Activated CD4-positive, alpha-beta T cell treated with anti-CD3 and anti-CD28 coated beads for 36 hours (primary cell): ENCODE measurements at regions not wholly inside any gene's neighbourhood (a gene's known extent, or its start where the extent isn't known, plus 50 kb on each side); places are given as distances from the start of the nearest gene placed in this dataset.

Experiments used
- ATAC-seq: fragments of 200-7000 bp; cut with Tn5 transposase; one replicate; pipeline ENCODE4 v1.10.0; 2021; ENCODE audit warnings: mild to moderate bottlenecking, moderate library complexity
- CTCF ChIA-PET: fragments of 350-600 bp; sonication (Branson Sonifier 250); formaldehyde crosslinking; loops from one replicate; lab custom pipeline; 2021; ENCODE audit warnings: antibody characterized with exemption; lab: Charles Lee
- POLR2A ChIA-PET: fragments of 350-600 bp; sonication (Branson Sonifier 250); formaldehyde crosslinking; loops from one replicate; lab custom pipeline; 2021; ENCODE audit warnings: antibody characterized with exemption, inconsistent platforms; lab: Charles Lee
- DNase-seq: peaks from one replicate; pipeline ENCODE4 v3.0.0-alpha.2; 2020
- H3K27ac Mint-ChIP-seq: one replicate; pipeline ENCODE4 v1.8.0; 2021; ENCODE audit warnings: mixed read lengths
- H3K27me3 Mint-ChIP-seq: one replicate; pipeline ENCODE4 v1.8.0; 2021; ENCODE audit warnings: mixed read lengths
- H3K36me3 Mint-ChIP-seq: one replicate; pipeline ENCODE4 v1.8.0; 2021; ENCODE audit warnings: low read depth, mixed read lengths
- H3K4me1 Mint-ChIP-seq: one replicate; pipeline ENCODE4 v1.8.0; 2021; ENCODE audit warnings: mixed read lengths
- H3K4me3 Mint-ChIP-seq: one replicate; pipeline ENCODE4 v1.8.0; 2021; ENCODE audit warnings: mild to moderate bottlenecking, moderate library complexity, mixed read lengths
- H3K9me3 Mint-ChIP-seq: one replicate; pipeline ENCODE4 v1.8.0; 2021; ENCODE audit warnings: low read depth, mixed read lengths
- intact Hi-C, 2 experiments: fragments of 100-400 bp; cut with DNase I in 1 of 2; cut with micrococcal nuclease in 1 of 2; formaldehyde crosslinking; loops; one replicate each; pipeline versions ENCODE4 v1.14.2 to v1.15.1; 2022 to 2024; cut with DNase I, micrococcal nuclease

- no peaks in the 10 kb centered on the region for H3K9me3 Mint-ChIP-seq
- no peak for ATAC-seq
- DNase-seq: no peak
- peaks cover 4% of the 10 kb centered on the region for H3K27me3 Mint-ChIP-seq
- H3K36me3 Mint-ChIP-seq: no peaks in the 10 kb centered on the region
- intact Hi-C loops: no loop called here
- ChIA-PET POLR2A (no interaction called here), CTCF (no interaction called here)
- H3K4me3 Mint-ChIP-seq: no peak overlapping the region
- no peak overlapping the region for H3K27ac Mint-ChIP-seq
- no peaks in the 10 kb centered on the region for H3K4me1 Mint-ChIP-seq
Measured at GRCh38 chr18:55073834-55074233, 114.6 kb upstream of the CCDC68 start.

- ATAC-seq: no peak
- Mint-ChIP-seq H3K36me3 (no peaks in the 10 kb centered on the region), H3K9me3 (no peaks in the 10 kb centered on the region), H3K4me1 (no peaks in the 10 kb centered on the region), H3K27me3 (peaks cover 4% of the 10 kb centered on the region), H3K27ac (no peak overlapping the region), H3K4me3 (no peak overlapping the region)
- intact Hi-C loops: no loop called here
- no peak for DNase-seq
- ChIA-PET POLR2A (no interaction called here), CTCF (no interaction called here)
Measured at GRCh38 chr18:55073116-55073515, 113.9 kb upstream of the CCDC68 start.

GRCh38 chr18:55072698-55073097 lies 113.4 kb upstream of the CCDC68 start:
- no peak overlapping the region for H3K4me3 Mint-ChIP-seq
- intact Hi-C loops: no loop called here
- H3K9me3 Mint-ChIP-seq: no peaks in the 10 kb centered on the region
- H3K27me3 Mint-ChIP-seq: peaks cover 4% of the 10 kb centered on the region
- DNase-seq (no peak), ATAC-seq (no peak)
- H3K27ac Mint-ChIP-seq: no peak overlapping the region
- ChIA-PET POLR2A (interaction anchor here (0.6 kb wide), 1 partner anchor 458 kb away, joined by 3 read pairs; no protein-coding TSS in a partner anchor), CTCF (no interaction called here)
- H3K4me1 Mint-ChIP-seq: no peaks in the 10 kb centered on the region
- no peaks in the 10 kb centered on the region for H3K36me3 Mint-ChIP-seq

- ChIA-PET CTCF (no interaction called here), POLR2A (interaction anchor here (0.6 kb wide), 1 partner anchor 458 kb away, joined by 3 read pairs; no protein-coding TSS in a partner anchor)
- DNase-seq (no peak), ATAC-seq (no peak)
- H3K27me3 Mint-ChIP-seq: peaks cover 4% of the 10 kb centered on the region
- H3K9me3 Mint-ChIP-seq: no peaks in the 10 kb centered on the region
- H3K4me3 Mint-ChIP-seq: no peak overlapping the region
- intact Hi-C loops: no loop called here
- H3K27ac Mint-ChIP-seq: no peak overlapping the region
- no peaks in the 10 kb centered on the region for H3K36me3 Mint-ChIP-seq
- H3K4me1 Mint-ChIP-seq: no peaks in the 10 kb centered on the region
Measured at GRCh38 chr18:55072181-55072580, 112.9 kb upstream of the CCDC68 start.

- Mint-ChIP-seq H3K27ac (no peak overlapping the region), H3K36me3 (no peaks in the 10 kb centered on the region), H3K9me3 (no peaks in the 10 kb centered on the region), H3K27me3 (peaks cover 5% of the 10 kb centered on the region), H3K4me3 (no peak overlapping the region), H3K4me1 (no peaks in the 10 kb centered on the region)
- ATAC-seq (no peak), DNase-seq (no peak)
- ChIA-PET POLR2A (no interaction called here), CTCF (interaction anchor here (0.6 kb wide), 1 partner anchor 35 kb away, joined by 3 read pairs; no protein-coding TSS in a partner anchor)
- intact Hi-C loops: no loop called here
Measured at GRCh38 chr18:55069497-55069896, 110.2 kb upstream of the CCDC68 start.

- H3K4me3 Mint-ChIP-seq: no peak overlapping the region
- H3K9me3 Mint-ChIP-seq: no peaks in the 10 kb centered on the region
- no peaks in the 10 kb centered on the region for H3K36me3 Mint-ChIP-seq
- intact Hi-C loops: no loop called here
- H3K27me3 Mint-ChIP-seq: peaks cover 5% of the 10 kb centered on the region
- CTCF ChIA-PET: no interaction called here
- POLR2A ChIA-PET: no interaction called here
- ATAC-seq (no peak), DNase-seq (no peak)
- H3K27ac Mint-ChIP-seq: no peak overlapping the region
- no peaks in the 10 kb centered on the region for H3K4me1 Mint-ChIP-seq
Measured at GRCh38 chr18:55064760-55065159, 105.5 kb upstream of the CCDC68 start.

- ATAC-seq (no peak), DNase-seq (no peak)
- intact Hi-C loops: no loop called here
- no peaks in the 10 kb centered on the region for H3K4me1 Mint-ChIP-seq
- CTCF ChIA-PET: no interaction called here
- H3K4me3 Mint-ChIP-seq: no peak overlapping the region
- no peak overlapping the region for H3K27ac Mint-ChIP-seq
- POLR2A ChIA-PET: no interaction called here
- peaks cover 1% of the 10 kb centered on the region for H3K27me3 Mint-ChIP-seq
- no peaks in the 10 kb centered on the region for H3K9me3 Mint-ChIP-seq
- no peaks in the 10 kb centered on the region for H3K36me3 Mint-ChIP-seq
Measured at GRCh38 chr18:55064073-55064472, 104.8 kb upstream of the CCDC68 start.

GRCh38 chr18:55054021-55054990 lies 95.0 kb upstream of the CCDC68 start:
- intact Hi-C loops: no loop called here
- ChIA-PET CTCF (no interaction called here), POLR2A (no interaction called here)

GRCh38 chr18:55048892-55049291 lies 89.6 kb upstream of the CCDC68 start:
- ChIA-PET CTCF (no interaction called here), POLR2A (no interaction called here)
- H3K4me1 Mint-ChIP-seq: no peaks in the 10 kb centered on the region
- H3K27ac Mint-ChIP-seq: no peak overlapping the region
- no peaks in the 10 kb centered on the region for H3K36me3 Mint-ChIP-seq
- H3K9me3 Mint-ChIP-seq: peaks cover 2% of the 10 kb centered on the region
- H3K27me3 Mint-ChIP-seq: peaks cover 2% of the 10 kb centered on the region
- intact Hi-C loops: no loop called here
- ATAC-seq (peak; percentile 16), DNase-seq (no peak)
- H3K4me3 Mint-ChIP-seq: no peak overlapping the region

More at GRCh38 chr18:55054021-55054990, 95.0 kb upstream of the CCDC68 start:
- no peak for ATAC-seq
- Mint-ChIP-seq H3K4me1 (no peaks in the 10 kb centered on the region), H3K36me3 (no peaks in the 10 kb centered on the region), H3K9me3 (no peaks in the 10 kb centered on the region), H3K4me3 (no peak overlapping the region), H3K27ac (no peak overlapping the region), H3K27me3 (peaks cover 4% of the 10 kb centered on the region)
- no peak for DNase-seq

GRCh38 chr18:55047546-55047945 lies 88.3 kb upstream of the CCDC68 start:
- intact Hi-C loops: no loop called here
- H3K36me3 Mint-ChIP-seq: no peaks in the 10 kb centered on the region

GRCh38 chr18:55041366-55041765 lies 82.1 kb upstream of the CCDC68 start:
- Mint-ChIP-seq H3K27ac (no peak overlapping the region), H3K4me3 (no peak overlapping the region), H3K27me3 (no peaks in the 10 kb centered on the region), H3K9me3 (no peaks in the 10 kb centered on the region), H3K4me1 (no peaks in the 10 kb centered on the region), H3K36me3 (no peaks in the 10 kb centered on the region)
- intact Hi-C loops: no loop called here
- no peak for ATAC-seq
- CTCF ChIA-PET: no interaction called here
- DNase-seq: no peak
- POLR2A ChIA-PET: no interaction called here

More at GRCh38 chr18:55047546-55047945, 88.3 kb upstream of the CCDC68 start:
- ATAC-seq (no peak), DNase-seq (no peak)
- peaks cover 2% of the 10 kb centered on the region for H3K9me3 Mint-ChIP-seq
- no peaks in the 10 kb centered on the region for H3K4me1 Mint-ChIP-seq
- H3K27me3 Mint-ChIP-seq: peaks cover 2% of the 10 kb centered on the region
- POLR2A ChIA-PET: no interaction called here
- H3K27ac Mint-ChIP-seq: no peak overlapping the region
- H3K4me3 Mint-ChIP-seq: no peak overlapping the region
- CTCF ChIA-PET: no interaction called here

GRCh38 chr18:55038162-55038561 lies 78.9 kb upstream of the CCDC68 start:
- Mint-ChIP-seq H3K4me3 (no peak overlapping the region), H3K27ac (no peak overlapping the region), H3K27me3 (peaks cover 1% of the 10 kb centered on the region), H3K9me3 (no peaks in the 10 kb centered on the region), H3K36me3 (no peaks in the 10 kb centered on the region), H3K4me1 (no peaks in the 10 kb centered on the region)
- ChIA-PET CTCF (no interaction called here), POLR2A (no interaction called here)
- ATAC-seq: no peak
- DNase-seq: no peak
- intact Hi-C loops: no loop called here
